ENCODE measurements at regions not wholly inside any gene's neighbourhood (a gene's known extent, or its start where the extent isn't known, plus 50 kb on each side); places are given as distances from the start of the nearest gene placed in this dataset.
"Not testable (repeated sequence)": the region's sequence is repeated elsewhere in the genome, so short reads cannot be mapped to it uniquely, and the experiment has no call there.

- H4K91ac ChIP-seq (ENCODE audit: low read length): no peak overlapping the region
- no peak overlapping the region for H2BK15ac ChIP-seq (ENCODE audit: low read depth, poor library complexity, severe bottlenecking)
- H2BK5ac ChIP-seq (ENCODE audit: low read depth, low read length, poor library complexity, severe bottlenecking): no peak overlapping the region
- no peak overlapping the region for H3K4me3 ChIP-seq (ENCODE audit: insufficient read depth in 1 of 2, low read depth in 1 of 2, low read length in 2 of 2)
- no peak overlapping the region for H2BK12ac ChIP-seq (ENCODE audit: low read length in 2 of 2)
- DNase-seq: no peak
- no peaks in the 10 kb centered on the region for H3K9me3 ChIP-seq (ENCODE audit: control insufficient read depth, low read length)
- no peaks in the 10 kb centered on the region for H3K36me3 ChIP-seq (ENCODE audit: control insufficient read depth in 1 of 2, insufficient read depth in 2 of 2, low read depth in 1 of 2, low read length in 2 of 2)
- no peak overlapping the region for H3K4ac ChIP-seq (ENCODE audit: low read depth in 1 of 2, low read length in 2 of 2)
- no peak overlapping the region for H4K8ac ChIP-seq (ENCODE audit: low read length)
- no peak overlapping the region for H2AK5ac ChIP-seq (ENCODE audit: low read length, severe bottlenecking)
- H3K27me3 ChIP-seq (ENCODE audit: control insufficient read depth in 1 of 2, insufficient read depth in 1 of 2, low read length in 2 of 2): no peaks in the 10 kb centered on the region
- no peaks in the 10 kb centered on the region for H3K4me1 ChIP-seq (ENCODE audit: control insufficient read depth, insufficient read depth, low read depth, low read length)
- H2BK120ac ChIP-seq (ENCODE audit: low read depth, low read length): no peak overlapping the region
- no peaks in the 10 kb centered on the region for H3K79me1 ChIP-seq (replicated peaks; ENCODE audit: low read length, poor library complexity, severe bottlenecking)
- H3K4me2 ChIP-seq (ENCODE audit: low read length, poor library complexity, severe bottlenecking): no peak overlapping the region
- H2AFZ ChIP-seq (ENCODE audit: low read depth, low read length): no peak overlapping the region
- H3K23ac ChIP-seq (ENCODE audit: low read length in 2 of 2): no peak overlapping the region
- no peak overlapping the region for H3K18ac ChIP-seq (ENCODE audit: low read depth in 1 of 2, low read length in 2 of 2)
- H3K9ac ChIP-seq (ENCODE audit: low read length): no peak overlapping the region
- WGBS: 100% methylated on average over 1 of the region's 2 CpGs
- no peak overlapping the region for H3K14ac ChIP-seq (ENCODE audit: low read length in 2 of 2)
- no peak overlapping the region for H3K27ac ChIP-seq (ENCODE audit: low read length, poor library complexity, severe bottlenecking)
These were observed 392.3 kb upstream of the ZEB2 start for GRCh38 chr2:144912206-144912605.

GRCh38 chr2:144905956-144906355 lies 386.0 kb upstream of the ZEB2 start:
- no peak overlapping the region for H3K4me3 ChIP-seq (ENCODE audit: insufficient read depth in 1 of 2, low read depth in 1 of 2, low read length in 2 of 2)
- no peak overlapping the region for H3K23ac ChIP-seq (ENCODE audit: low read length in 2 of 2)
- no peak overlapping the region for H3K27ac ChIP-seq (ENCODE audit: low read length, poor library complexity, severe bottlenecking)
- no peak overlapping the region for H3K4me2 ChIP-seq (ENCODE audit: low read length, poor library complexity, severe bottlenecking)
- no peak overlapping the region for H3K4ac ChIP-seq (ENCODE audit: low read depth in 1 of 2, low read length in 2 of 2)
- H3K9me3 ChIP-seq (ENCODE audit: control insufficient read depth, low read length): no peaks in the 10 kb centered on the region
- no peak overlapping the region for H2BK15ac ChIP-seq (ENCODE audit: low read depth, poor library complexity, severe bottlenecking)
- no peak overlapping the region for H3K18ac ChIP-seq (ENCODE audit: low read depth in 1 of 2, low read length in 2 of 2)
- H2AFZ ChIP-seq (ENCODE audit: low read depth, low read length): no peak overlapping the region
- no peak overlapping the region for H2BK5ac ChIP-seq (ENCODE audit: low read depth, low read length, poor library complexity, severe bottlenecking)
- no peak overlapping the region for H3K9ac ChIP-seq (ENCODE audit: low read length)
- no peaks in the 10 kb centered on the region for H3K79me1 ChIP-seq (replicated peaks; ENCODE audit: low read length, poor library complexity, severe bottlenecking)
- 100% methylated on average over 2 of the region's 2 CpGs for WGBS
- no peak overlapping the region for H4K8ac ChIP-seq (ENCODE audit: low read length)
- H4K91ac ChIP-seq (ENCODE audit: low read length): no peak overlapping the region
- H3K4me1 ChIP-seq (ENCODE audit: control insufficient read depth, insufficient read depth, low read depth, low read length): no peaks in the 10 kb centered on the region
- H3K27me3 ChIP-seq (ENCODE audit: control insufficient read depth in 1 of 2, insufficient read depth in 1 of 2, low read length in 2 of 2): no peaks in the 10 kb centered on the region
- no peak overlapping the region for H2BK120ac ChIP-seq (ENCODE audit: low read depth, low read length)
- H2BK12ac ChIP-seq (ENCODE audit: low read length in 2 of 2): no peak overlapping the region
- H3K14ac ChIP-seq (ENCODE audit: low read length in 2 of 2): no peak overlapping the region
- no peak for DNase-seq
- H3K36me3 ChIP-seq (ENCODE audit: control insufficient read depth in 1 of 2, insufficient read depth in 2 of 2, low read depth in 1 of 2, low read length in 2 of 2): no peaks in the 10 kb centered on the region
- no peak overlapping the region for H2AK5ac ChIP-seq (ENCODE audit: low read length, severe bottlenecking)

DNA sequence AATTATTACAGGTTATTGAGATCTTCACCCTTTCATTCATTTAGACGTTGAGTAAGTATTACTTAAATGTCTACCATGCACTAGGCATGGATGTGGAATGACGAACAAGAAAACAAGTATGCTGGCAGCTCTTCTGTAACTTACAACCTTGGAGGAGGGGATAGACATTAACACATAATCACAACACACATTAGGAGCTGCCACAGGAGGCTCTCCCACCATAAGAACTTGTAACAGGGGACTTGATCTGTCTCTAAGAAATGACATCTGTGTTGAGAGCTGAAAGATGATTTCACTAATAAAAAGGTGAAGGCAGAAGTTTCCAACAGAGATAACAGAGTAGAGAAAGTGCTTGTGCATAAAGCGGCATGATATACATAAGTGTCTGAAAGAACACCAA lies 384.7 kb upstream of the ZEB2 start:
- Histone ChIP-seq H2BK120ac (ENCODE audit: low read depth, low read length) (no peak overlapping the region), H2AK5ac (ENCODE audit: low read length, severe bottlenecking) (no peak overlapping the region), H3K9me3 (ENCODE audit: control insufficient read depth, low read length) (no peaks in the 10 kb centered on the region), H4K8ac (ENCODE audit: low read length) (no peak overlapping the region), H3K23ac (ENCODE audit: low read length in 2 of 2) (no peak overlapping the region), H3K4me3 (ENCODE audit: insufficient read depth in 1 of 2, low read depth in 1 of 2, low read length in 2 of 2) (no peak overlapping the region), H3K4ac (ENCODE audit: low read depth in 1 of 2, low read length in 2 of 2) (no peak overlapping the region), H3K9ac (ENCODE audit: low read length) (no peak overlapping the region), H3K36me3 (ENCODE audit: control insufficient read depth in 1 of 2, insufficient read depth in 2 of 2, low read depth in 1 of 2, low read length in 2 of 2) (no peaks in the 10 kb centered on the region), H3K27me3 (ENCODE audit: control insufficient read depth in 1 of 2, insufficient read depth in 1 of 2, low read length in 2 of 2) (no peaks in the 10 kb centered on the region), H3K27ac (ENCODE audit: low read length, poor library complexity, severe bottlenecking) (no peak overlapping the region), H2BK5ac (ENCODE audit: low read depth, low read length, poor library complexity, severe bottlenecking) (no peak overlapping the region), H2AFZ (ENCODE audit: low read depth, low read length) (no peak overlapping the region), H3K79me1 (replicated peaks; ENCODE audit: low read length, poor library complexity, severe bottlenecking) (no peaks in the 10 kb centered on the region), H3K4me2 (ENCODE audit: low read length, poor library complexity, severe bottlenecking) (no peak overlapping the region), H3K18ac (ENCODE audit: low read depth in 1 of 2, low read length in 2 of 2) (no peak overlapping the region), H3K4me1 (ENCODE audit: control insufficient read depth, insufficient read depth, low read depth, low read length) (no peaks in the 10 kb centered on the region), H3K14ac (ENCODE audit: low read length in 2 of 2) (no peak overlapping the region), H4K91ac (ENCODE audit: low read length) (no peak overlapping the region), H2BK12ac (ENCODE audit: low read length in 2 of 2) (no peak overlapping the region), H2BK15ac (ENCODE audit: low read depth, poor library complexity, severe bottlenecking) (no peak overlapping the region)
- WGBS: 93% methylated on average over 3 of the region's 3 CpGs
- no peak for DNase-seq

DNA sequence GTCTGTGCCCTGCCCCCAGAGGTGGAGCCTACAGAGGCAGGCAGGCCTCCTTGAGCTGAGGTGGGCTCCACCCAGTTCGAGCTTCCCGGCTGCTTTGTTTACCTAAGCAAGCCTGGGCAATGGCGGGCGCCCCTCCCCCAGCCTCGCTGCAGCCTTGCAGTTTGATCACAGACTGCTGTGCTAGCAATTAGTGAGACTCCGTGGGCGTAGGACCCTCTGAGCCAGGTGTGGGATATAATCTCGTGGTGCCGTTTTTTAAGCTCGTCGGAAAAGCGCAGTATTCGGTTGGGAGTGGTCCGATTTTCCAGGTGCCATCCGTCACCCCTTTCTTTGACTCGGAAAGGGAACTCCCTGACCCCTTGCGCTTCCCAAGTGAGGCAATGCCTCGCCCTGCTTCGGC lies 383.1 kb upstream of the ZEB2 start:
- DNase-seq; H4K91ac ChIP-seq (ENCODE audit: low read length); H2BK15ac ChIP-seq (ENCODE audit: low read depth, poor library complexity, severe bottlenecking); H3K9ac ChIP-seq (ENCODE audit: low read length); H3K27ac ChIP-seq (ENCODE audit: low read length, poor library complexity, severe bottlenecking); H3K36me3 ChIP-seq (ENCODE audit: control insufficient read depth in 1 of 2, insufficient read depth in 2 of 2, low read depth in 1 of 2, low read length in 2 of 2); H2BK120ac ChIP-seq (ENCODE audit: low read depth, low read length); H2BK12ac ChIP-seq (ENCODE audit: low read length in 2 of 2); H3K4me1 ChIP-seq (ENCODE audit: control insufficient read depth, insufficient read depth, low read depth, low read length); H3K4ac ChIP-seq (ENCODE audit: low read depth in 1 of 2, low read length in 2 of 2); H3K4me3 ChIP-seq (ENCODE audit: insufficient read depth in 1 of 2, low read depth in 1 of 2, low read length in 2 of 2); H3K79me1 ChIP-seq (replicated peaks; ENCODE audit: low read length, poor library complexity, severe bottlenecking); H3K4me2 ChIP-seq (ENCODE audit: low read length, poor library complexity, severe bottlenecking); H3K18ac ChIP-seq (ENCODE audit: low read depth in 1 of 2, low read length in 2 of 2); H3K23ac ChIP-seq (ENCODE audit: low read length in 2 of 2); H2AFZ ChIP-seq (ENCODE audit: low read depth, low read length); H3K9me3 ChIP-seq (ENCODE audit: control insufficient read depth, low read length); H3K27me3 ChIP-seq (ENCODE audit: control insufficient read depth in 1 of 2, insufficient read depth in 1 of 2, low read length in 2 of 2); H3K14ac ChIP-seq (ENCODE audit: low read length in 2 of 2); H2BK5ac ChIP-seq (ENCODE audit: low read depth, low read length, poor library complexity, severe bottlenecking); H2AK5ac ChIP-seq (ENCODE audit: low read length, severe bottlenecking); H4K8ac ChIP-seq (ENCODE audit: low read length): not testable (repeated sequence)
- 85% methylated on average over 14 of the region's 19 CpGs for WGBS
